ENCODE measurements at regions not wholly inside any gene's neighbourhood (a gene's known extent, or its start where the extent isn't known, plus 50 kb on each side); places are given as distances from the start of the nearest gene placed in this dataset.
"Not testable (repeated sequence)": the region's sequence is repeated elsewhere in the genome, so short reads cannot be mapped to it uniquely, and the experiment has no call there.

- Histone ChIP-seq H3K27me3 (ENCODE audit: control insufficient read depth, insufficient read depth, low read length) (no peaks in the 10 kb centered on the region), H3K9ac (ENCODE audit: low read length) (no peak overlapping the region), H3K4me3 (ENCODE audit: low read length) (no peak overlapping the region), H3K4me1 (ENCODE audit: control insufficient read depth, insufficient read depth, low read length) (peaks cover 4% of the 10 kb centered on the region), H3K9me3 (ENCODE audit: control insufficient read depth, low read length) (no peaks in the 10 kb centered on the region), H3K36me3 (ENCODE audit: control insufficient read depth, insufficient read depth, low read length) (no peaks in the 10 kb centered on the region)
Measured at GRCh38 chr20:11473983-11474382, 443.7 kb upstream of the BTBD3 start.

DNA sequence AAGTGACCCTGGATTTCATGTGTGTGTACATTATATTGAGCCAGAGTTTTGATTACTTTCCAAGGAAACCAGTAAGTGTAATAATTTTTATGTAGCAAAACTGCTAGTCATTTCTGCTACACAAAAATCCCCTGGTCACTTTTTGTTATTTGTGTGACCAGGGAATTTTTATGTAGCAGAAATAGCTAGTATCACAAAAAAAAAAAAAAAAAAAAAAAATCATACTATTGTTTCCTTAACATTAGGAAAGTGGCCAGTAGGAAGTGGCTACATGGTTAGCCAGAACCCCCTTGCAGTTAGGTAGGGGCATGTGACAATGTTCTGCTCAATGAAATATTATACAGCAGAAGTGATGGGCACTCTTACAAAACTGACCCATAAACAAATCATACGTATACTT, 434.0 kb upstream of the BTBD3 start:
- no peaks in the 10 kb centered on the region for H3K27me3 ChIP-seq (ENCODE audit: control insufficient read depth, insufficient read depth, low read length)
- H3K9ac ChIP-seq (ENCODE audit: low read length), result no peak overlapping the region
- no peaks in the 10 kb centered on the region for H3K4me1 ChIP-seq (ENCODE audit: control insufficient read depth, insufficient read depth, low read length)
- no peaks in the 10 kb centered on the region for H3K9me3 ChIP-seq (ENCODE audit: control insufficient read depth, low read length)
- no peaks in the 10 kb centered on the region for H3K36me3 ChIP-seq (ENCODE audit: control insufficient read depth, insufficient read depth, low read length)
- H3K4me3 ChIP-seq (ENCODE audit: low read length), result no peak overlapping the region

DNA sequence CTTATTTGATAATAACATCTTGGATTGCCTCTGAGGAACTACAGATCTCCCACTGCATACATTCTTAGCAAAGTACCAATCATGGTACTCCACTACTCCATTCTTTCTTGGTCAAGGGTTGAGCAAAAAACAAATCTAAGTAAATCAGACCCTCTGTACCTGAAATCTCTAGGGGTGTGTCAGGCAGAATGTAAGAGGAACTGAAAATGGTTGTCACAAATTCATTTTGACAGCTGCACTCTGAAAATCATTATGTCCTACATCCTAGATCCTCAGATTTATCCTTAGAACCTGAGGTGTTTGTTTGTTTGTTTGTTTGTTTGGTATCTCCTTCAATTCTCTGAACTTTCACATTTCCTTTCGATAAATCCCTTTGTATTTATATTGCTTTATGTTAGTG, 433.2 kb upstream of the BTBD3 start:
- no peaks in the 10 kb centered on the region for H3K9me3 ChIP-seq (ENCODE audit: control insufficient read depth, low read length)
- no peak overlapping the region for H3K9ac ChIP-seq (ENCODE audit: low read length)
- H3K4me1 ChIP-seq (ENCODE audit: control insufficient read depth, insufficient read depth, low read length), result no peaks in the 10 kb centered on the region

DNA sequence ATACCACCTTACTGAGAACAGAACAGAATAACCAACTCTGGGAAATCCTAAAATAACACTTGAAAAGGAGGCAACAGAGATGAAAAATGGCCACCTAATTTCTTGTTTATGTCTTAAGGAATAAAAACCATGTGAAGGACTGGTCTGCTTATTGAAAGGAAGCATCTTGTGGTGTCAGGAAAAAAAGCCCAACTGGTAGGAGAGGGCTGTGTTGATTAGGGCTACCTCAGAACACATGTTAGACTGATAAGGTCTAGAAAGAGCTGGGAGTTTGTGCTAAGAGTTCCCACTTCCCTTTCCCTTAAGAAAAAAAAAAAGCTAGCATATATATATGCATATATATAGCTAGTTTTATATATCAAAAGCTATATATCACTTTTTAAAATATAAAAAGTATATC, 425.3 kb upstream of the BTBD3 start:
- Histone ChIP-seq H3K9ac (ENCODE audit: low read length) (no peak overlapping the region), H3K4me1 (ENCODE audit: control insufficient read depth, insufficient read depth, low read length) (no peaks in the 10 kb centered on the region), H3K4me3 (ENCODE audit: low read length) (no peak overlapping the region), H3K9me3 (ENCODE audit: control insufficient read depth, low read length) (no peaks in the 10 kb centered on the region), H3K27me3 (ENCODE audit: control insufficient read depth, insufficient read depth, low read length) (no peaks in the 10 kb centered on the region), H3K36me3 (ENCODE audit: control insufficient read depth, insufficient read depth, low read length) (no peaks in the 10 kb centered on the region)

More for the DNA sequence above, 433.2 kb upstream of the BTBD3 start:
- Histone ChIP-seq H3K4me3 (ENCODE audit: low read length) (no peak overlapping the region), H3K36me3 (ENCODE audit: control insufficient read depth, insufficient read depth, low read length) (no peaks in the 10 kb centered on the region), H3K27me3 (ENCODE audit: control insufficient read depth, insufficient read depth, low read length) (no peaks in the 10 kb centered on the region)

DNA sequence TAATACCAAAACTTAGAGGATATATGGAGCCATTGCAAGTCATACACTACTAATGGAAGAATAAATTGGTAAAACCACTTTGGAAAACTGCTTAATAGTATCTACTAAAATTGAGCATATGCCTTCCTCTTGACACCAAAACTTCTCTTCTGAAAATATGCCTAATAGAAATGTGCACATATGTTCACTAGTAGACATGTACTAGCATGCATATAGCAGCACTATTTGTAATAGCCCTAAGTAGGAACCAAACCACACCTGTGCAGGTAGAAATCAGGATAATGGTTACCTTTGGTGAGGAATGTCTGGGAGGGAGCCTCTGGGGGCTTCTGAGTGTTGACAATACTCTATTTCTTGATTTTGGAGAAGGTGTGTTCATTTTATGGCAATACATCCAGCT, 424.8 kb upstream of the BTBD3 start:
- Histone ChIP-seq H3K9ac (ENCODE audit: low read length) (no peak overlapping the region), H3K27me3 (ENCODE audit: control insufficient read depth, insufficient read depth, low read length) (no peaks in the 10 kb centered on the region), H3K36me3 (ENCODE audit: control insufficient read depth, insufficient read depth, low read length) (no peaks in the 10 kb centered on the region), H3K4me3 (ENCODE audit: low read length) (no peak overlapping the region), H3K9me3 (ENCODE audit: control insufficient read depth, low read length) (no peaks in the 10 kb centered on the region), H3K4me1 (ENCODE audit: control insufficient read depth, insufficient read depth, low read length) (no peaks in the 10 kb centered on the region)

GRCh38 chr20:11496380-11496779, 421.3 kb upstream of the BTBD3 start:
- Histone ChIP-seq H3K9ac (ENCODE audit: low read length) (no peak overlapping the region), H3K27me3 (ENCODE audit: control insufficient read depth, insufficient read depth, low read length) (no peaks in the 10 kb centered on the region), H3K9me3 (ENCODE audit: control insufficient read depth, low read length) (no peaks in the 10 kb centered on the region), H3K4me1 (ENCODE audit: control insufficient read depth, insufficient read depth, low read length) (no peaks in the 10 kb centered on the region), H3K4me3 (ENCODE audit: low read length) (no peak overlapping the region), H3K36me3 (ENCODE audit: control insufficient read depth, insufficient read depth, low read length) (no peaks in the 10 kb centered on the region)

DNA sequence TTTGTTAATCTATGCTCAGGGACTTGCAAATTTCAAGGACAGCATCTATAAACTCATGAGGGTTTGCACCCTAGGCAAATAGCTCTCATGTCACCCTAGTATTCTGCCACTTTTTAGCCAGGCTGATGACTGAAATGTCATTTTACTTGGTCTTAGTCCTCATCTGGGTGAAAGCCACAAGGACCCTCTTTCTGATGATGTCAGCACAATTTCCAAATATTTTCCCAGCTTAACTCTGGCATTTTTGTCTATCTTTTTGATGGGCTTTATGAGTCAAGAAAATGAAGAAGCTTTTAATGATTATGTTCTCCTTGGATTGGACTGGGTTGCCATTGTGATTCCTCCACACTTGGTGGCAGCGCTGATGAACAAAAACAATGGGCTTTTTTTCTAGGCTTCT, 420.1 kb upstream of the BTBD3 start:
- no peaks in the 10 kb centered on the region for H3K9me3 ChIP-seq (ENCODE audit: control insufficient read depth, low read length)
- H3K9ac ChIP-seq (ENCODE audit: low read length), result no peak overlapping the region
- no peaks in the 10 kb centered on the region for H3K4me1 ChIP-seq (ENCODE audit: control insufficient read depth, insufficient read depth, low read length)
- no peaks in the 10 kb centered on the region for H3K27me3 ChIP-seq (ENCODE audit: control insufficient read depth, insufficient read depth, low read length)
- no peak overlapping the region for H3K4me3 ChIP-seq (ENCODE audit: low read length)
- no peaks in the 10 kb centered on the region for H3K36me3 ChIP-seq (ENCODE audit: control insufficient read depth, insufficient read depth, low read length)

DNA sequence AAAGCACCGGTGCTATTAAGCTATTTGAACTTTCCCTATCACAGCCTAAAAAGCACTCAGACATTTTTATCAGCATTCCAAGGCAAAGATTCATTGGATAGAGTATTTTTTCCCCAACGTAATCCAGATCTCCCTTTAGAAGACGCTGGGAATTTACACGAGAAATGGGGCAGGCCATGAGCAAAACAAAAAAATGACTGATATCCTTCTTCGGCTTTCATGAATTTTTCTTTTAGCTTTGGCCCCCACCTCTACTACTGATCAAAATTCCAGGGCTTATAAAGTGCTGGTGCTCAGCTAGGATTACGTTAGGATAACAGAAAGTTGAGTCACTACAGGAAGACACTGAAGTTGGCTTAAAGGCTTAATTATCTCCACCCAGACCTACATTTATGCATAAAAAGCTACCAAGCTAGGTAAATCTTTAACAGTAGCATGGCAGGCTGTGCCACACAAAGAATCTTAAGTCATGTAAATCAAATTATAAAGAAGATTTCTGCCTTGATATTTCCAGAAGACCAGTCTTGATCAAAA, 418.5 kb upstream of the BTBD3 start:
- Histone ChIP-seq H3K9me3 (ENCODE audit: control insufficient read depth, low read length) (no peaks in the 10 kb centered on the region), H3K4me1 (ENCODE audit: control insufficient read depth, insufficient read depth, low read length) (no peaks in the 10 kb centered on the region), H3K27me3 (ENCODE audit: control insufficient read depth, insufficient read depth, low read length) (no peaks in the 10 kb centered on the region), H3K9ac (ENCODE audit: low read length) (no peak overlapping the region), H3K4me3 (ENCODE audit: low read length) (no peak overlapping the region), H3K36me3 (ENCODE audit: control insufficient read depth, insufficient read depth, low read length) (no peaks in the 10 kb centered on the region)

GRCh38 chr20:11502061-11502460, 415.6 kb upstream of the BTBD3 start:
- no peaks in the 10 kb centered on the region for H3K27me3 ChIP-seq (ENCODE audit: control insufficient read depth, insufficient read depth, low read length)
- H3K9ac ChIP-seq (ENCODE audit: low read length), result no peak overlapping the region
- no peaks in the 10 kb centered on the region for H3K9me3 ChIP-seq (ENCODE audit: control insufficient read depth, low read length)
- no peaks in the 10 kb centered on the region for H3K36me3 ChIP-seq (ENCODE audit: control insufficient read depth, insufficient read depth, low read length)
- H3K4me3 ChIP-seq (ENCODE audit: low read length), result no peak overlapping the region
- no peaks in the 10 kb centered on the region for H3K4me1 ChIP-seq (ENCODE audit: control insufficient read depth, insufficient read depth, low read length)

DNA sequence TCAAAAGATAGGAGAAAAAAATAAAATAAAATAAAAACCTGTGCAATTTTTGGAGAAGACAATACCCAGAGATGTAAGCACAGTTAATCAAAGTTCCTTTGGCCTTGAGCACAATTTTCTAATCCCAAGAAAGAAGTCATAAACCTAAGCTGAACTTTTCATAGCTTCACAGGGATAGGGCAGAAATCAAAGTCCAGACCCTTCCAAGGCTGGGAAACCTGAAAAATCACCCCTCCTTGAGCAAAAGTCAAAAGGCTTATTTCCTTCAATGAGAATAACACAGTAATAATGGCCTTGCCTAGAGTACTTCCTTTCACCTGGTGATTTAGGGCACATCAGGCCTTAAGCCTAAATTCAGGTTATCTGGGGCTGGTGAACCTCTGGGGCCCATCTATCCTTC, 415.0 kb upstream of the BTBD3 start:
- no peaks in the 10 kb centered on the region for H3K27me3 ChIP-seq (ENCODE audit: control insufficient read depth, insufficient read depth, low read length)
- H3K9me3 ChIP-seq (ENCODE audit: control insufficient read depth, low read length), result no peaks in the 10 kb centered on the region
- H3K9ac ChIP-seq (ENCODE audit: low read length), result no peak overlapping the region
- no peaks in the 10 kb centered on the region for H3K36me3 ChIP-seq (ENCODE audit: control insufficient read depth, insufficient read depth, low read length)
- H3K4me3 ChIP-seq (ENCODE audit: low read length), result no peak overlapping the region
- no peaks in the 10 kb centered on the region for H3K4me1 ChIP-seq (ENCODE audit: control insufficient read depth, insufficient read depth, low read length)

GRCh38 chr20:11509776-11510175, 407.9 kb upstream of the BTBD3 start:
- no peak overlapping the region for H3K4me3 ChIP-seq (ENCODE audit: low read length)
- no peaks in the 10 kb centered on the region for H3K9me3 ChIP-seq (ENCODE audit: control insufficient read depth, low read length)
- H3K9ac ChIP-seq (ENCODE audit: low read length), result no peak overlapping the region
- H3K4me1 ChIP-seq (ENCODE audit: control insufficient read depth, insufficient read depth, low read length), result no peaks in the 10 kb centered on the region
- no peaks in the 10 kb centered on the region for H3K36me3 ChIP-seq (ENCODE audit: control insufficient read depth, insufficient read depth, low read length)
- no peaks in the 10 kb centered on the region for H3K27me3 ChIP-seq (ENCODE audit: control insufficient read depth, insufficient read depth, low read length)

GRCh38 chr20:11511821-11512220, 405.9 kb upstream of the BTBD3 start:
- Histone ChIP-seq H3K27me3 (ENCODE audit: control insufficient read depth, insufficient read depth, low read length) (no peaks in the 10 kb centered on the region), H3K9me3 (ENCODE audit: control insufficient read depth, low read length) (no peaks in the 10 kb centered on the region), H3K9ac (ENCODE audit: low read length) (no peak overlapping the region), H3K36me3 (ENCODE audit: control insufficient read depth, insufficient read depth, low read length) (no peaks in the 10 kb centered on the region), H3K4me1 (ENCODE audit: control insufficient read depth, insufficient read depth, low read length) (peaks cover 9% of the 10 kb centered on the region), H3K4me3 (ENCODE audit: low read length) (no peak overlapping the region)

GRCh38 chr20:11513241-11513745, 404.4 kb upstream of the BTBD3 start:
- not testable (repeated sequence) for H3K9ac ChIP-seq (ENCODE audit: low read length); H3K4me3 ChIP-seq (ENCODE audit: low read length); H3K27me3 ChIP-seq (ENCODE audit: control insufficient read depth, insufficient read depth, low read length); H3K9me3 ChIP-seq (ENCODE audit: control insufficient read depth, low read length); H3K36me3 ChIP-seq (ENCODE audit: control insufficient read depth, insufficient read depth, low read length)
- H3K4me1 ChIP-seq (ENCODE audit: control insufficient read depth, insufficient read depth, low read length), result peaks cover 17% of the 10 kb centered on the region

Measured in mucosa of stomach (tissue), 1 donor.